ENCODE measurements at regions not wholly inside any gene's neighbourhood (a gene's known extent, or its start where the extent isn't known, plus 50 kb on each side); places are given as distances from the start of the nearest gene placed in this dataset.
"Not testable (repeated sequence)": the region's sequence is repeated elsewhere in the genome, so short reads cannot be mapped to it uniquely, and the experiment has no call there.

GRCh38 chr14:23763394-23763793 is 127.2 kb downstream of the DHRS2 start:
- DNase-seq, result no peak

GRCh38 chr14:23766737-23767401 is 130.7 kb downstream of the DHRS2 start:
- DNase-seq, result no peak

GRCh38 chr14:23769221-23769728 is 133.1 kb downstream of the DHRS2 start:
- not testable (repeated sequence) for DNase-seq

- no peak for DNase-seq
Observed at GRCh38 chr14:23773981-23774380, 137.8 kb downstream of the DHRS2 start.

- DNase-seq, result no peak
Observed at GRCh38 chr14:23776296-23776695, 140.1 kb downstream of the DHRS2 start.

- no peak for DNase-seq
Observed at GRCh38 chr14:23785208-23785607, 149.0 kb downstream of the DHRS2 start.

- no peak for DNase-seq
Observed at GRCh38 chr14:23787436-23787835, 151.3 kb downstream of the DHRS2 start.

GRCh38 chr14:23789696-23790095 is 153.5 kb downstream of the DHRS2 start:
- no peak for DNase-seq

- DNase-seq, result no peak
Observed at GRCh38 chr14:23793532-23793931, 157.4 kb downstream of the DHRS2 start.

GRCh38 chr14:23800811-23801210 is 152.8 kb upstream of the DHRS4 start:
- no peak for DNase-seq

- no peak for DNase-seq
Observed at GRCh38 chr14:23801766-23802165, 151.8 kb upstream of the DHRS4 start.

- no peak for DNase-seq
Observed at GRCh38 chr14:23804817-23805216, 148.8 kb upstream of the DHRS4 start.

- DNase-seq, result no peak
Observed at GRCh38 chr14:23805761-23806160, 147.8 kb upstream of the DHRS4 start.

- no peak for DNase-seq
Observed at GRCh38 chr14:23814527-23815256, 138.9 kb upstream of the DHRS4 start.

- no peak for DNase-seq
Observed at GRCh38 chr14:23816371-23816770, 137.2 kb upstream of the DHRS4 start.

GRCh38 chr14:23817164-23817767 is 136.3 kb upstream of the DHRS4 start:
- no peak for DNase-seq

GRCh38 chr14:23827100-23827892 is 126.3 kb upstream of the DHRS4 start:
- no peak for DNase-seq

- DNase-seq, result no peak
Observed at GRCh38 chr14:23828001-23828400, 125.6 kb upstream of the DHRS4 start.

- no peak for DNase-seq
Observed at GRCh38 chr14:23828616-23829015, 125.0 kb upstream of the DHRS4 start.

GRCh38 chr14:23829736-23830471 is 123.7 kb upstream of the DHRS4 start:
- no peak for DNase-seq

GRCh38 chr14:23831596-23831995 is 122.0 kb upstream of the DHRS4 start:
- DNase-seq, result no peak

- DNase-seq, result no peak
Observed at GRCh38 chr14:23861666-23862065, 91.9 kb upstream of the DHRS4 start.
